AG08396 (cell line): ENCODE measurements at regions not wholly inside any gene's neighbourhood (a gene's known extent, or its start where the extent isn't known, plus 50 kb on each side); places are given as distances from the start of the nearest gene placed in this dataset.

Experiments
- DNase-seq: peaks from one replicate; pipeline ENCODE4 v3.0.0; 2012; ENCODE audit warnings: low spot score, mixed read lengths

DNA sequence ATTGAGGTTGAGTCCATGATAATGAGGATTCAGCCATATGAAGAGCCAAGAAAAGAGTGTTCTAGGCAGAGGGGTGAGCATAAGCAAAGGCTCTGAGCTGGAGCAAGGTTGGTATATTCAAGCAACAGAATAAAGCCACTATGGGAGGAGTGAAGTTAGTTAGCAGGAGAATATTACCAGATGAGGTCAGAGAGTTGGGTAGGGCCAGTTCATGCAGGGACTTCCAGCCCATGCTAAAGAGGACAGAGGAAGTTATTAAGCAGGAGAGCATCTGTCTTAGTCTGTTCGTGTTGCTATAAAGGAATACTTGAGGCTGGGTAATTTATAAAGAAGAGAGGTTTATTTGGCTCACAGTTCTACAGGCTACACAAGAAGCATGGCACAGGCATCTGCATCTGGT lies 57.1 kb upstream of the ATG10 start:
- DNase-seq = no peak

DNA sequence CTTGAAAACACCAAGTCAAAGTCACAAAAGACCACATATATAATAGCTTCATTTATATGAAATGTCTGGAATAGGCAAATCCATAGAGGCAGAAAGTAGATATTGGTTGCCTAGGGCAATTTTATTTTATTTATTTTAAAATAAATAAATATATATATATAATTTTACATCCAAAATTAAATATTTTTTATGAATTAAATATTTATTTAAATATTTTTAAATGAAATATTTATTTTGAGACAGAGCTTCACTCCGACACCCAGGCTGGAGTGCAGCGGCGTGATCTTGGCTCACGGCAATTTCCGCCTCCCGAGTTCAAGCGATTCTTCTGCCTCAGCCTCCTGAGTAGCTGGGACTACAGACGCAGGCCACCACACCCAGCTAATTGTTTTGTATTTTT lies 58.9 kb upstream of the ATG10 start:
- no peak for DNase-seq

DNA sequence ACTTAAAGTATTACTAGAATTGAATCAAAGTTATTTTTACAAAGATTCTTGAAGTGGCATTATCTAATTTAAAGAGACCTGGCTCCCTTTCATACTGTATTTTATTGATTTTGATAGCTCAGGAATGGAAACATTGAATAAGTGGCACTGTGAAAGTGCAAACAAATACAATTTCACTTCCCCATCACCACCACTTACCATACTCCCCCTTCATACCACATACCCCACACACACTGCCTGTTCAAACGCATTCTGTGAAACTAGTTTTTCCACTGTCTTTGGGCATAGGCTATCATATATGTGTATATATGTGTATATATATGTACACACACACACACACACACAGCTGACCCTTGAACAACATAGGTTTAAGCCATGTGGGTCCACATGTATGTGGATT lies 62.1 kb upstream of the ATG10 start:
- DNase-seq = no peak

- DNase-seq = no peak
Observed at GRCh38 chr5:81908771-81909170, 63.1 kb upstream of the ATG10 start.

DNA sequence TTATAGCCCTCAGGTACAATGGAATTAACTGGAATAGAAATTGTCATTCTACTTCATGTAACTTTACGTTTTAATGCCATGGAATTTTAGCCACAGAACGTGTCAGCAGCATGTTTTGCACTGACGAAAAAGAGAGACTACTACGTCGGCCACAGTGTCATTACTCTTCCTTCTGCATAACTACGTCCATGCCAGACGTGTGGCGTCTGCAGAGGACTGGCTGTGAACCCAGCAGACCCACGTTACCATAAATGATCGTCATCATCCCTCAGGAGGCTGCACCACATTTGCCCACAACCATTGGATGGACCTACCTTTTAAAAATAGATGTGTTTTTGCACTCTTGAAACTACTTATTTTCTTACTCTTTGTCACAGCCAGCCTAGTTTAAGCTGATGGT lies 63.8 kb upstream of the ATG10 start:
- DNase-seq = no peak

DNA sequence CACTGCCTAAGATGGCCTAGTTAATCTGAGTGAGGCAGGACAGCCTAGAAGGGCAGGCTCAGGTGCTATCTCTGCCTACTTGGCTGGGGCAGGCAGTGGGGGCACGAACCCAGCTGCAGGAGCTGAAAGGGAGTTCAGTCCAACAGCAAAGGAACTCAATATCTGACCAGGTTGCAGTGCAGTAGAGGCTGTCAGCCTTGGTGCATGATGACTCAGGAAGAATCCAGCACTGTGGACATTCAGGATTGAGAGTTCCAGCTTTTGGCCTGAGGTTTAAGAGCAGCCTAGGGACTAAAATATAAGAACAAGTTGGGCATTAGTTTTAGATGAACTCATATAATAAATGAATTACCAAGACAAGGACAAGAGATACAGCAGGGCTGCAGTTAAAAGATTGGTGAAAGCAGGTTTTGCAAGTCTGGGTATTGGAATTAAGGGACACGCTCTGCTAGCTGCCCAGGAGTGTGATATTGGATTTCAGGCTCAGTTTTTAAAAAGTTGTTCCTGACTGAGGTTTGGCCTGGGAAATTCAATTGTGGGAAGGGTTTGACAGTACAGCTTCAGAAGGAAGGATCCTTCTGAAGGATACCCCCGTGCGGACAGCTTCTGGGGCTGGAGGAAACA lies 64.7 kb upstream of the ATG10 start:
- DNase-seq = no peak

- DNase-seq = no peak
Observed at GRCh38 chr5:81906086-81906485, 65.7 kb upstream of the ATG10 start.

DNA sequence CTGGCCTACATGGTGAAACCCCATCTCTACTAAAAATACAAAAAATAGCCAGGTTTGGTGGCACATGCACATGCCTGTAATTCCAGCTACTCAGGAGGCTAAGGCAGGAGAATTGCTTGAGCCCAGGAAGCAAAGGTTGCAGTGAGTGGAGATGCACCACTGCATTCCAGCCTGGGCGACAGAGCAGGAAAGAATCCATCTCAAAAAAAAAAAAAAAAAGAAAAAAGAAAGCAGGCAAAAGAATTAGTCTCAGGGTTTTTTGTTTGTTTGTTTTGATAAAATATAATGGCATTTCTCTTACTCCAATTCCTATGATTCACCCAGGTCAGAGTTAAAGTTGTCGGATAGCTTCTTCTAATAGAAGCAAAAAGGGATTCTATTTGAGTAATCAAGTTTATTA lies 67.0 kb upstream of the ATG10 start:
- DNase-seq = no peak

- DNase-seq = no peak
Observed at GRCh38 chr5:81904166-81904565, 67.7 kb upstream of the ATG10 start.

DNA sequence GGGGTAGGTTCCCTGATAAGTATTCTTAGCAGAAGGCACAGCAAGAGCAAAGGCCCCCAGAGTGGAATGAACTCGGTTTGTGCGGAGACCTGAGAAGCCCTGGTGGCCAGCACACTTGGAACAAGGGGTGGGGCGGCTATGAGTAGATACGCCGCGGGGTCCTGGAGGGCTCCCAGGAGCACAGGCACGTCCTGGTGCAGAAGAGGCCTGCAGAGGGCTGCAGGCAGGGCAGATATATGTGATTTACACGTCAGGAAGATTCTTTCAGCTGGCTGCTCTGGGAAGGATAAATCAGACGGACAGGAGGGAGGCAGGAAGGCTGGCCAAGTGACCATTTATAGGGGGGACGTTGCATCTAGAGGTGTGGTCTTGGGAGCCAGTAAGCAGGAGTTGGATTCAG lies 70.2 kb upstream of the ATG10 start:
- DNase-seq = no peak

DNA sequence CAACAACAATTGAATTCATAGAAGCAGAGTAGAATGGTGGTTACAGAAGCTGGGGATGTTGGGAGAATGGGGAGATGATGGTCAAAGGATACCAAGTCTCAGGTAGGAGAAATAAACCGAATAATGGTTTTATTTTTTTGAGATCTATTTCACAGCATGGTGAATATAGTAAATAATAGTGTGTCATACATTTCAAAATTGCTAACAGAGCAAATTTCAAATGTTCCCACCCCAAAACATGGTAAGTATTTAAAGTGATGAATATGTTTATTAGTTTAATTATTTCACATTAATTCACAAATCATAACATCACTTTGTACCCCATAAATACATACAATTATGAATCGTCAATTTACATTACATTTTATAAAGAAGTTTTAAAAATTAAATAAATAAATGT lies 72.7 kb upstream of the ATG10 start:
- no peak for DNase-seq

DNA sequence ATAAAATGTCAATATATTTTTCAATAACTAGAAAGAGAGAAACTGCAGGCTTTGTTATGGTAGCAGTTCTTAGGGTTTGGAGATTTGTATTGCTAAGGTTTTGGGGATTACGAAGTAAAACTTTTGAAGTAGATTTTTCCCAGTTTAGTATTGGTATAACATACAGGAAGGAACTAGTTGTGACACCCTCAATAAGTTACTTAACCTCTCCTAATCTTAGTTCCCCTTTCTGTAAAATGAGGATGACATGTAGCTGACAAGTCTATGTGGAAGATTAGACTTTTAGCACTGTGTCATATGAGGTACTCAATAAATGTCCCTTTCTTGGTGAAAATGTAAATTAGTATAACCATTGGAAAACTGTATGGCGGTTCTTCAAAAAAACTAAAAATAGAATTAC lies 73.4 kb upstream of the ATG10 start:
- no peak for DNase-seq

GRCh38 chr5:81896764-81897163 lies 75.1 kb upstream of the ATG10 start:
- DNase-seq = no peak

DNA sequence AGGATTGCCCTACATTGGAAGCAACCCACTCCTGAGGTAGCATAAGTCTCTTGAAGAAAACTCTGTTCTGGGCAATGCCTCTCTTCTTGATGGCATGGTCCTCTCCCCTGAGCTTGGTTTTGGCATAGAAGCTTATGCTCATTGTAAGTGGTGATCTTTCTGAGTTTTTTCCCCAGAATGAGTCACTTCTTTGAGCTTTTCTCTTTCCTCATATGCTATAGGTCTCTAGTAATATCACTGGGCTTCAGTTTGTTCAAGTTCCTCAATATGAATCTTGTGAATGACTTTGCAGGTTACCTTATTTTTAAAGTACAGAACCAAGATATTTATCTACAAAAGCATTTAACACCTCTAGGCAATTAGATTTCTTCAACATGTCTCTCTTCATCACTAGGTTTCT lies 76.5 kb upstream of the ATG10 start:
- DNase-seq = no peak

- DNase-seq = no peak
Observed at GRCh38 chr5:81893961-81894360, 77.9 kb upstream of the ATG10 start.

DNA sequence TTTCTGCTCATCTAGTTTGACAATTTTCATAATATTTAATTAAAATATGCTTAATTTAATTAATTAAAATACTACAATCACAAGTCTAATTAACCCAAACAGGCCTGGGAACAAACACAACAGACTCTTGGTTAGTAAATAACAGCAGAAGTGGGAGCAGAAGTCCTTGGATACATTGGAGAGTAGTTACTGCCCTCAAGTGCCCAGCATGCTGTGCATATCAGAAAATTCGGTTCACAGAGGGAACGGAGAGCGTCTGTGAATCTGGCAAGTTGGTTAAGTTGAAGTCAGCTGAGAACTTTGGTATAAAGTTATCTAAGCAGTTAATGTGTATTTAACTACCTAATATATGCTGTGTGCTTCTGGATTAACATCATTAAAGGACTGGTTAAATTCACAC lies 87.0 kb upstream of the ATG10 start:
- no peak for DNase-seq

DNA sequence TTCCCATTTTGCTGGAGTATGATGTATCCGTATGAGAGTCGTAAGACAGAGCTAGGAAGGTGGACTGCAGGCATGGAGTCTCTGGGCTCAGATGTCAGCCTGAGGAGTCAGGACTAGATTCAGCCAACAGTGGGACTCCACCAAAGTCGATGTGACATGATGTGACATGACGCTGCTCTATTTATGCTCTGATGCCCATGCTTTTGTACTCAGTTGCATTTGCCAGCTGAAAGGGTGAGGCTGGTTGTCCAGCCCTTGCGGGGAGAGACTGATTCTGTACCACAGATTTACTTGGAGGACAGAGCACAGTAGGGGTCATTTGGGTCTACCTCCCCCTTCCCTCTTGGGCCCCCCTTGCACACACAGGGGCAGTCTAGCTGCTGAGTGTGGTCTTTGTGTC lies 88.5 kb upstream of the ATG10 start:
- no peak for DNase-seq

GRCh38 chr5:81881595-81881994 lies 90.2 kb upstream of the ATG10 start:
- DNase-seq = no peak

DNA sequence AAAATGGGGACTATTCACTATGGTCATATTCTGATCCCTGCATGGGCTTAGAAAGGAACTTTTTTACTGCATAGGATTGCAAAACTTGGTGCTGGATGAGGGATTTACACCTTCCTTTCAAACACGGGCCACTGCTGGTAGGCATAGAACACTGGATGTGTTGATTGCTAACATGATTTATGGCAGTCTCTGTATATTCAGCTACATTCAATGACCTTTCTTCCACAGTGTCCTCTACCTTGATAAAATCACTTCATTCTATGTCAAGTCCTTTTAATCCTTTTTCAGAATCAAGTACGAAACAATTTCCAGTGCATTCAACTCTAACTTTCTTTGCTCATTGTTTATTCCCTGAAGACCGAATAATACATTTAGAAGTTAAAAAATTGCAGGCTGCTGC lies 91.9 kb upstream of the ATG10 start:
- DNase-seq = no peak

DNA sequence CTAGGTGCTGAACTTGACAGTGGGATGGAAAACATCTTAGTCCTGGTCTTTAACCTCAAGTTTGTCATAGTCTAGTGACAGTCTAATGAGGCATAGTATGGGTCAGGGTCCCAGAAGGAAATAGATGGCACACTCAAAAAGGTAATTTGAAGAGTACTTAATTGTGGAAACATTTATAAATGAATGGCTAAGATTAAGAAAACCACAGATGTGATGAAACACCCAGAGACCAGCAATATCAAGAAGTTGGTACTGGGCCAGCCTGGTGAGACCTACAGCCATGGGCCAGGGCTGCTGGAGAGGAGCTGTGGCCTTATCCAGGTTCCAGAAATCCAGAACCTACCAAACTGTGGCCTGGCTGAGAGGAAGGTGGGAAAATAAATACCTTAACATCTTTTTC lies 93.5 kb upstream of the ATG10 start:
- no peak for DNase-seq

DNA sequence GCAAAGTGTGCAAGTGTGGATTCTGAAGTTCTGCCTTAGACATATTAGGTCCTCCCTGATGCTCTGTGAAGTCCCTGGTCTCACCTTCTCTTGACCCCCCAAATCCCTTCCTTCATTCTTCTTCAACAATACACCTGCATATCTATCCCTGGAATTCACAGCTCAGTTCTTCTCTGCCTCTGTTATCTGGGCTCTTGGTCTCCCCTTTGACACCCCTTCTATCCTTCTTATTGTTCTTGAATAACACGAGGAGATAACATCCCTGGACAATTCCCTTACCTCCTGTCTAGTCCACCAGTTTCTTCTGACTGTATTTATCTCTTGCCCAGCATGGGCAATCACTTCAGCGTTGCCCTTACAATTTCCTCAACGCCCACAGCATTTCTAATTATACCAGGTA lies 104.8 kb upstream of the ATG10 start:
- DNase-seq = no peak

DNA sequence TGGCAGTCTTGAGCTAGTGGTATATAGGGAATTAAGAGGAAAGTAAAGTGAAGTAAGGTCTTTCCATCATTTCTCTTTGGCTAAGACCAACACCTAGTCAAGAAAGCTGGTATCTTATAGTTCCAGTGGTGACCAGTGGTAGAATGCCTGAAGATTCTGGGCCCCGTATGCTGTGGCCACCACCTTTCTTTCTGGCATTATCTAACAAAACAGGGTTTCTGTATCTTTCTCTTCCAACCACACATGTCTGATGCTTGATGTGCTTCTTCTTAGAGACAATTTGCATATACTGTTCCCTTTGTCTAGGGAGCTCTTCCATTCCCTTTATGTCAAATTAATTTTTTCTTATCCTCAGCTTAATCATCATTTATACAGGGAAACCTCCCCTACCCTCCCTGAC lies 109.9 kb upstream of the SSBP2 start:
- no peak for DNase-seq

DNA sequence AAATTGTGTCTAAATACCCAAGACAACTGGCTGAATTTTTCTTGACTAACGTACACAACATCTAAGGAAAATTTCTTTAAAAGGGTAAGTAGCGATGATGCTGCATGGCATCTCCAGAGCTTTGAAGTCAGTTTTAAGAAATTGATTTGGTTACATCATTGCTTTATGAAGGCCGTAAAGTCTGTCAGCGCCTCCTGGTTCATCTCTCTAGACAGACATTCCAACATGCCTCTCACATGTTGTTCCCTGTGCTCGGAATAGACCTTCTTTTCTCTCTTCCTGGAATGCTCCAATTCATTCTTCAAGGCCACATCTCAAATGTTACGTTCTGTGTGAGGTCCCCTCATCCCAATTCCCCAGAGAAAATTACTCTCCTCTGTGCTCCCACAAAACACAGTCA lies 108.7 kb upstream of the SSBP2 start:
- DNase-seq = no peak

GRCh38 chr5:81856948-81857928 lies 106.3 kb upstream of the SSBP2 start:
- peak; percentile 9 for DNase-seq
